K562 (cell line): ENCODE measurements at regions not wholly inside any gene's neighbourhood (a gene's known extent, or its start where the extent isn't known, plus 50 kb on each side); places are given as distances from the start of the nearest gene placed in this dataset.

Experiments used
- ATAC-seq: fragments of 200-7000 bp; cut with Tn5 transposase; 3 replicates; pipeline ENCODE4 v1.9.1; 2020; ENCODE audit warnings: moderate library complexity
- BruUV-seq: library from RNA; stranded (reverse); fragments of 400-500 nt; replicated peaks from 2 replicates; lab custom pipeline; 2021; lab: Mats Ljungman, UMichigan
- CTCF ChIA-PET: fragments of 300-600 bp; formaldehyde crosslinking; extraction: SDS; loops from one replicate; lab custom pipeline; 2021; ENCODE audit warnings: low intra/inter-chr PET ratio; lab: Yijun Ruan, JAX
- POLR2A ChIA-PET: fragments of 300-600, 350-650 bp; sonication (Branson Sonifier 250); formaldehyde crosslinking; extraction: SDS; loops from one replicate; lab custom pipeline; 2021; ENCODE audit warnings: antibody characterized with exemption, inconsistent platforms; lab: Yijun Ruan, JAX
- DNase-seq, 4 experiments: peaks; one replicate each; pipeline versions ENCODE4 v3.0.0 to v3.0.0-alpha.2; 2011 to 2018; ENCODE audit warnings: low spot score in 3 of 4, mixed read lengths in 3 of 4; ENCODE audit errors: extremely low read depth in 1 of 4
- FAIRE-seq: peaks from 2 replicates; lab custom pipeline; 2011; peaks lifted over from hg19 to GRCh38; lab: Jason Lieb, UNC
- H2AFZ ChIP-seq: 2 replicates; pipeline ENCODE4 v1.6.0; 2011; ENCODE audit warnings: low read depth, low read length, control low read depth, inconsistent platforms
- H3K27ac ChIP-seq: fragments of 200-600 bp; 3 replicates; pipeline ENCODE4 v1.8.0; 2011; ENCODE audit warnings: low read depth, mild to moderate bottlenecking, control low read depth, inconsistent platforms, low read length, moderate library complexity, mixed read lengths; ENCODE audit errors: extremely low read depth
- H3K27me3 ChIP-seq, 2 experiments: fragments of 300-600 bp in 1 of 2; 2 replicates in 1 of 2; 3 replicates in 1 of 2; pipeline versions ENCODE4 v1.6.0 to v1.8.0; 2011; ENCODE audit warnings: inconsistent platforms in 2 of 2, low read length in 2 of 2, mild to moderate bottlenecking in 1 of 2, mixed read lengths in 1 of 2, moderate library complexity in 1 of 2; ENCODE audit not compliant: control insufficient read depth in 2 of 2, insufficient read depth in 2 of 2
- H3K36me3 ChIP-seq: fragments of 300-600 bp; 3 replicates; pipeline ENCODE4 v1.8.0; 2011; ENCODE audit warnings: mild to moderate bottlenecking, low read length, inconsistent platforms; ENCODE audit not compliant: control insufficient read depth, insufficient read depth
- H3K4me1 ChIP-seq, 2 experiments: fragments of 200-600 bp in 1 of 2; replicated peaks in 1 of 2; 2 replicates in 1 of 2; 3 replicates in 1 of 2; pipeline versions ENCODE4 v1.5.1 to v1.8.0; 2011; ENCODE audit warnings: inconsistent platforms in 2 of 2, low read length in 2 of 2, mild to moderate bottlenecking in 1 of 2, mixed read lengths in 1 of 2, moderate library complexity in 1 of 2; ENCODE audit not compliant: control insufficient read depth in 2 of 2, insufficient read depth in 2 of 2
- H3K4me2 ChIP-seq: 2 replicates; pipeline ENCODE4 v1.6.1; 2011; ENCODE audit warnings: low read length, control low read depth, inconsistent platforms, mixed read lengths; ENCODE audit not compliant: insufficient read depth
- H3K4me3 ChIP-seq: fragments of 200-600 bp; sonication (generic), shearing (Covaris generic); 2 replicates; pipeline ENCODE4 v1.5.1; 2016; ENCODE audit warnings: control low read depth, inconsistent platforms
- H3K79me2 ChIP-seq: fragments of 200-600 bp; 3 replicates; pipeline ENCODE4 v1.8.0; 2011; ENCODE audit warnings: low read length, inconsistent platforms; ENCODE audit not compliant: control insufficient read depth, insufficient read depth
- H3K9ac ChIP-seq, 2 experiments: 2 replicates each; pipeline versions ENCODE4 v1.6.0 to v1.6.1; 2011; ENCODE audit warnings: low read depth in 2 of 2, low read length in 2 of 2, control low read depth in 1 of 2, inconsistent platforms in 1 of 2, mild to moderate bottlenecking in 1 of 2, mixed read lengths in 1 of 2; ENCODE audit not compliant: insufficient read depth in 1 of 2
- H3K9me1 ChIP-seq: one replicate; pipeline ENCODE4 v1.6.0; 2011; ENCODE audit warnings: inconsistent platforms, mild to moderate bottlenecking, low read length, moderate library complexity; ENCODE audit not compliant: control insufficient read depth, insufficient read depth
- H3K9me3 ChIP-seq: replicated peaks from 2 replicates; pipeline ENCODE4 v1.5.1; 2011; ENCODE audit warnings: low read depth, low read length, inconsistent platforms; ENCODE audit not compliant: control insufficient read depth, insufficient read depth
- H4K20me1 ChIP-seq: replicated peaks from 2 replicates; pipeline ENCODE4 v1.6.1; 2011; ENCODE audit warnings: low read length, inconsistent platforms, mixed read lengths; ENCODE audit not compliant: control insufficient read depth, insufficient read depth
- FOXJ3 ChIP-seq: sonication (generic); formaldehyde crosslinking; IDR thresholded peaks from 2 replicates; pipeline ENCODE4 v1.4.0; 2020; ENCODE audit warnings: mild to moderate bottlenecking, missing genetic modification reagents
- MAZ ChIP-seq, 2 experiments: fragments of 450-650 bp in 1 of 2; sonication (generic) in 1 of 2; formaldehyde crosslinking; IDR thresholded peaks in 1 of 2; conservative IDR thresholded peaks in 1 of 2; 2 replicates each; pipeline versions ENCODE4 v1.4.0 to v1.5.0; 2020; ENCODE audit warnings: mild to moderate bottlenecking in 1 of 2, missing genetic modification reagents in 1 of 2
- MCM3 ChIP-seq: fragments of 450-650 bp; IDR thresholded peaks from 2 replicates; pipeline ENCODE4 v1.6.1; 2016
- NCOA4 ChIP-seq: fragments of 450-650 bp; IDR thresholded peaks from 2 replicates; pipeline ENCODE4 v1.6.1; 2018; ENCODE audit warnings: mild to moderate bottlenecking; ENCODE audit not compliant: partially characterized antibody
- NCOR1 ChIP-seq: fragments of 450-650 bp; IDR thresholded peaks from 2 replicates; pipeline ENCODE4 v1.6.1; 2016; ENCODE audit warnings: mild to moderate bottlenecking, moderate library complexity
- NFYB ChIP-seq: IDR thresholded peaks from 2 replicates; pipeline ENCODE4 v1.6.1; 2011; ENCODE audit warnings: mild to moderate bottlenecking, moderate library complexity; ENCODE audit not compliant: insufficient read length; ENCODE audit errors: extremely low read depth
- PML ChIP-seq: IDR thresholded peaks from 2 replicates; pipeline ENCODE4 v1.6.1; 2012; ENCODE audit warnings: low read length, inconsistent platforms
- ZFP30 ChIP-seq: fragments of 250-450 bp; sonication (Bioruptor Pico); IDR thresholded peaks from 2 replicates; pipeline ENCODE4 v1.8.0; 2022; ENCODE audit warnings: moderate library complexity, mild to moderate bottlenecking, inconsistent platforms, borderline replicate concordance
- ZNF431 ChIP-seq: sonication (generic); formaldehyde crosslinking; IDR thresholded peaks from 2 replicates; pipeline ENCODE4 v1.8.0; 2022; ENCODE audit warnings: mild to moderate bottlenecking, missing genetic modification reagents
- ZNF444 ChIP-seq: fragments of 250-450 bp; sonication (Bioruptor Pico); IDR thresholded peaks from 2 replicates; pipeline ENCODE4 v1.4.0; 2020; ENCODE audit warnings: mild to moderate bottlenecking, moderate library complexity
- ZNF551 ChIP-seq: fragments of 250-450 bp; sonication (Bioruptor Pico); IDR thresholded peaks from 2 replicates; pipeline ENCODE4 v1.5.0; 2021; ENCODE audit warnings: mild to moderate bottlenecking, moderate library complexity
- WGBS: fragments of 100-300 bp; shearing (Covaris generic); methylation state at CpG from one replicate; pipeline ENCODE4 v1.1.6; 2016; ENCODE audit warnings: low coverage, mixed read lengths; ENCODE audit not compliant: insufficient coverage; ENCODE audit errors: missing lambda C conversion rate; 5-methylcytosine and 5-hydroxymethylcytosine counted together
- in situ Hi-C: fragments of 300-500 bp; cut with MboI; formaldehyde crosslinking; loops from 4 replicates; pipeline ENCODE4 v1.15.0; 2018; ENCODE audit warnings: inconsistent platforms, mixed read lengths
- intact Hi-C: fragments of 100-400 bp; cut with micrococcal nuclease; formaldehyde crosslinking; loops from 2 replicates; pipeline ENCODE4 v1.14.2; 2022
- TF ChIP-seq, protein P1 (sequence below): fragments of 250-450 bp; sonication (Bioruptor Pico); IDR thresholded peaks from 2 replicates; pipeline ENCODE4 v1.5.0; 2022; ENCODE audit warnings: mild to moderate bottlenecking
- TF ChIP-seq, protein P2 (sequence below): fragments of 450-650 bp; IDR thresholded peaks from 2 replicates; pipeline ENCODE4 v1.6.1; 2017; ENCODE audit warnings: mild to moderate bottlenecking, moderate library complexity
- TF ChIP-seq, protein P3 (sequence below): fragments of 200-400 bp; formaldehyde crosslinking; IDR thresholded peaks from 2 replicates; pipeline ENCODE4 v1.6.1; 2017; ENCODE audit warnings: mild to moderate bottlenecking, low read depth, low read length, moderate library complexity
- TF ChIP-seq, protein P4 (sequence below): sonication (generic); formaldehyde crosslinking; IDR thresholded peaks from 2 replicates; pipeline ENCODE4 v1.8.0; 2022; ENCODE audit warnings: missing genetic modification reagents, mild to moderate bottlenecking, borderline replicate concordance

DNA sequence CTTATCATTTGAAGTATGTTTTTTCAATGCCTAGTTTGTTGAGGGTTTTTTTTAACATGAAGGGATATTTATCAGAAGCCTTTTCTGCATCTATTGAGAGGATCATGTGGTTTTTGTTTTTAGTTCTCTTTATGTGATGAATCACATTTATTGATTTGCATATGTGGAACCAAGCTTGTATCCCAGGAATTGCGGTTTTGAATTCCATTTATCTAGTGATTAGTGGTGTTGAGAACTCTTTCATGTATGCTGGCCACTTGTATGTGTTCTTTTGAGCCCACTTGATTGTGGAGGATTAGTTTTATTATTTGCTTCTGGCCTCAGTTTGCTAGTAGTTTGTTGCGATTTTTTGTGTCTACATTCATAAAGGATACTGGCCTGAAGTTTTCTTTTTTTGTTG lies 85.0 kb upstream of the CNKSR2 start:
- ChIA-PET POLR2A (no interaction called here), CTCF (no interaction called here)
- no peaks in the 10 kb centered on the region for H3K27me3 ChIP-seq
- H3K9me1 ChIP-seq, result no peaks in the 10 kb centered on the region
- no peak overlapping the region for H2AFZ ChIP-seq
- intact Hi-C loops, result no loop called here
- H3K9ac ChIP-seq, result no peak overlapping the region
- no TSS peak for BruUV-seq
- 0% methylated on average over 2 of the region's 2 CpGs for WGBS
- ATAC-seq, result no peak
- no peak overlapping the region for H3K27ac ChIP-seq
- no peaks in the 10 kb centered on the region for H3K36me3 ChIP-seq
- FAIRE-seq, result no peak
- no peak overlapping the region for H3K4me3 ChIP-seq
- no peak overlapping the region for H3K4me2 ChIP-seq
- H3K79me2 ChIP-seq, result no peaks in the 10 kb centered on the region
- no peak for DNase-seq
- H4K20me1 ChIP-seq, result no peaks in the 10 kb centered on the region
- H3K4me1 ChIP-seq, result no peaks in the 10 kb centered on the region
- H3K9me3 ChIP-seq, result no peaks in the 10 kb centered on the region
- in situ Hi-C loops, result no loop called here
- TF ChIP-seq ZFP30 (CRISPR knock-in tag), result no peak
- TF ChIP-seq NCOR1, result no peak
- TF ChIP-seq ZNF444 (CRISPR knock-in tag), result no peak
- TF ChIP-seq ZNF551 (CRISPR knock-in tag), result no peak
- no peak for TF ChIP-seq FOXJ3 (CRISPR knock-in tag)
- TF ChIP-seq MAZ (CRISPR knock-in tag; conservative IDR thresholded peaks at IDR 0.05 in 1 of 2, IDR thresholded peaks at IDR 0.05 in 1 of 2), result no peak
- no peak for TF ChIP-seq PML
- TF ChIP-seq, protein P1, sequence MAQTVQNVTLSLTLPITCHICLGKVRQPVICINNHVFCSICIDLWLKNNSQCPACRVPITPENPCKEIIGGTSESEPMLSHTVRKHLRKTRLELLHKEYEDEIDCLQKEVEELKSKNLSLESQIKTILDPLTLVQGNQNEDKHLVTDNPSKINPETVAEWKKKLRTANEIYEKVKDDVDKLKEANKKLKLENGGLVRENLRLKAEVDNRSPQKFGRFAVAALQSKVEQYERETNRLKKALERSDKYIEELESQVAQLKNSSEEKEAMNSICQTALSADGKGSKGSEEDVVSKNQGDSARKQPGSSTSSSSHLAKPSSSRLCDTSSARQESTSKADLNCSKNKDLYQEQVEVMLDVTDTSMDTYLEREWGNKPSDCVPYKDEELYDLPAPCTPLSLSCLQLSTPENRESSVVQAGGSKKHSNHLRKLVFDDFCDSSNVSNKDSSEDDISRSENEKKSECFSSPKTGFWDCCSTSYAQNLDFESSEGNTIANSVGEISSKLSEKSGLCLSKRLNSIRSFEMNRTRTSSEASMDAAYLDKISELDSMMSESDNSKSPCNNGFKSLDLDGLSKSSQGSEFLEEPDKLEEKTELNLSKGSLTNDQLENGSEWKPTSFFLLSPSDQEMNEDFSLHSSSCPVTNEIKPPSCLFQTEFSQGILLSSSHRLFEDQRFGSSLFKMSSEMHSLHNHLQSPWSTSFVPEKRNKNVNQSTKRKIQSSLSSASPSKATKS, result no peak
- no peak for TF ChIP-seq NFYB
- TF ChIP-seq, protein P2, sequence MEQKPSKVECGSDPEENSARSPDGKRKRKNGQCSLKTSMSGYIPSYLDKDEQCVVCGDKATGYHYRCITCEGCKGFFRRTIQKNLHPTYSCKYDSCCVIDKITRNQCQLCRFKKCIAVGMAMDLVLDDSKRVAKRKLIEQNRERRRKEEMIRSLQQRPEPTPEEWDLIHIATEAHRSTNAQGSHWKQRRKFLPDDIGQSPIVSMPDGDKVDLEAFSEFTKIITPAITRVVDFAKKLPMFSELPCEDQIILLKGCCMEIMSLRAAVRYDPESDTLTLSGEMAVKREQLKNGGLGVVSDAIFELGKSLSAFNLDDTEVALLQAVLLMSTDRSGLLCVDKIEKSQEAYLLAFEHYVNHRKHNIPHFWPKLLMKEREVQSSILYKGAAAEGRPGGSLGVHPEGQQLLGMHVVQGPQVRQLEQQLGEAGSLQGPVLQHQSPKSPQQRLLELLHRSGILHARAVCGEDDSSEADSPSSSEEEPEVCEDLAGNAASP, result no peak
- TF ChIP-seq MCM3, result no peak
- TF ChIP-seq, protein P3, sequence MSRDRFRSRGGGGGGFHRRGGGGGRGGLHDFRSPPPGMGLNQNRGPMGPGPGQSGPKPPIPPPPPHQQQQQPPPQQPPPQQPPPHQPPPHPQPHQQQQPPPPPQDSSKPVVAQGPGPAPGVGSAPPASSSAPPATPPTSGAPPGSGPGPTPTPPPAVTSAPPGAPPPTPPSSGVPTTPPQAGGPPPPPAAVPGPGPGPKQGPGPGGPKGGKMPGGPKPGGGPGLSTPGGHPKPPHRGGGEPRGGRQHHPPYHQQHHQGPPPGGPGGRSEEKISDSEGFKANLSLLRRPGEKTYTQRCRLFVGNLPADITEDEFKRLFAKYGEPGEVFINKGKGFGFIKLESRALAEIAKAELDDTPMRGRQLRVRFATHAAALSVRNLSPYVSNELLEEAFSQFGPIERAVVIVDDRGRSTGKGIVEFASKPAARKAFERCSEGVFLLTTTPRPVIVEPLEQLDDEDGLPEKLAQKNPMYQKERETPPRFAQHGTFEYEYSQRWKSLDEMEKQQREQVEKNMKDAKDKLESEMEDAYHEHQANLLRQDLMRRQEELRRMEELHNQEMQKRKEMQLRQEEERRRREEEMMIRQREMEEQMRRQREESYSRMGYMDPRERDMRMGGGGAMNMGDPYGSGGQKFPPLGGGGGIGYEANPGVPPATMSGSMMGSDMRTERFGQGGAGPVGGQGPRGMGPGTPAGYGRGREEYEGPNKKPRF, result no peak
- TF ChIP-seq ZNF431 (CRISPR knock-in tag), result no peak
- TF ChIP-seq NCOA4, result no peak
- TF ChIP-seq, protein P4, sequence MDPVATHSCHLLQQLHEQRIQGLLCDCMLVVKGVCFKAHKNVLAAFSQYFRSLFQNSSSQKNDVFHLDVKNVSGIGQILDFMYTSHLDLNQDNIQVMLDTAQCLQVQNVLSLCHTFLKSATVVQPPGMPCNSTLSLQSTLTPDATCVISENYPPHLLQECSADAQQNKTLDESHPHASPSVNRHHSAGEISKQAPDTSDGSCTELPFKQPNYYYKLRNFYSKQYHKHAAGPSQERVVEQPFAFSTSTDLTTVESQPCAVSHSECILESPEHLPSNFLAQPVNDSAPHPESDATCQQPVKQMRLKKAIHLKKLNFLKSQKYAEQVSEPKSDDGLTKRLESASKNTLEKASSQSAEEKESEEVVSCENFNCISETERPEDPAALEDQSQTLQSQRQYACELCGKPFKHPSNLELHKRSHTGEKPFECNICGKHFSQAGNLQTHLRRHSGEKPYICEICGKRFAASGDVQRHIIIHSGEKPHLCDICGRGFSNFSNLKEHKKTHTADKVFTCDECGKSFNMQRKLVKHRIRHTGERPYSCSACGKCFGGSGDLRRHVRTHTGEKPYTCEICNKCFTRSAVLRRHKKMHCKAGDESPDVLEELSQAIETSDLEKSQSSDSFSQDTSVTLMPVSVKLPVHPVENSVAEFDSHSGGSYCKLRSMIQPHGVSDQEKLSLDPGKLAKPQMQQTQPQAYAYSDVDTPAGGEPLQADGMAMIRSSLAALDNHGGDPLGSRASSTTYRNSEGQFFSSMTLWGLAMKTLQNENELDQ (CRISPR knock-in tag), result no peak
